K562 (cell line): ENCODE measurements at regions not wholly inside any gene's neighbourhood (a gene's known extent, or its start where the extent isn't known, plus 50 kb on each side); places are given as distances from the start of the nearest gene placed in this dataset.

Source experiments
- CAMTA2 ChIP-seq: fragments of 250-450 bp; sonication (Bioruptor Pico); conservative IDR thresholded peaks from 2 replicates; pipeline ENCODE4 v1.5.1; 2022
- CREB1 ChIP-seq, 2 experiments: sonication (generic) in 1 of 2; formaldehyde crosslinking in 1 of 2; IDR thresholded peaks; 2 replicates each; pipeline versions ENCODE4 v1.6.1 to v1.8.0; 2012 to 2022; ENCODE audit warnings: inconsistent platforms in 1 of 2, mild to moderate bottlenecking in 1 of 2, missing genetic modification reagents in 1 of 2, moderate library complexity in 1 of 2
- CTBP1 ChIP-seq: fragments of 450-650 bp; IDR thresholded peaks from 2 replicates; pipeline ENCODE4 v1.6.1; 2016; ENCODE audit warnings: borderline replicate concordance
- ESRRA ChIP-seq: fragments of 450-650 bp; IDR thresholded peaks from 2 replicates; pipeline ENCODE4 v1.6.1; 2014; ENCODE audit warnings: low read depth, mild to moderate bottlenecking, moderate library complexity, borderline replicate concordance
- EWSR1 ChIP-seq: fragments of 450-650 bp; IDR thresholded peaks from 2 replicates; pipeline ENCODE4 v1.6.1; 2018; ENCODE audit warnings: borderline replicate concordance, mild to moderate bottlenecking, low read depth, moderate library complexity; ENCODE audit not compliant: partially characterized antibody
- FOSL1 ChIP-seq: fragments of 200-800 bp; sonication (Bioruptor generic); conservative IDR thresholded peaks from 2 replicates; pipeline ENCODE4 v1.6.1; 2016; ENCODE audit warnings: missing genetic modification characterization, missing compliant biosample characterization
- NR2C2 ChIP-seq, 2 experiments: fragments of 200-800 bp in 1 of 2; sonication (Bioruptor generic) in 1 of 2; sonication (generic) in 1 of 2; formaldehyde crosslinking in 1 of 2; IDR thresholded peaks; 2 replicates each; pipeline versions ENCODE4 v1.6.1 to v1.8.0; 2016 to 2022; ENCODE audit warnings: mild to moderate bottlenecking in 1 of 2, missing compliant biosample characterization in 1 of 2, missing genetic modification characterization in 1 of 2, missing genetic modification reagents in 1 of 2
- POLR3A ChIP-seq: IDR thresholded peaks from 2 replicates; pipeline ENCODE4 v1.6.1; 2011; ENCODE audit warnings: borderline replicate concordance, mild to moderate bottlenecking, moderate library complexity; ENCODE audit not compliant: insufficient read length, insufficient read depth; ENCODE audit errors: extremely low read depth
- RAD21 ChIP-seq, 2 experiments: fragments of 250-450 bp in 1 of 2; fragments of 450-650 bp in 1 of 2; sonication (Bioruptor Pico) in 1 of 2; formaldehyde crosslinking in 1 of 2; IDR thresholded peaks in 1 of 2; conservative IDR thresholded peaks in 1 of 2; 2 replicates each; pipeline versions ENCODE4 v1.4.0 to v1.8.0; 2020 to 2022; ENCODE audit warnings: mild to moderate bottlenecking in 2 of 2, moderate library complexity in 1 of 2
- SMAD4 ChIP-seq: fragments of 250-450 bp; sonication (Bioruptor Pico); conservative IDR thresholded peaks from 2 replicates; pipeline ENCODE4 v1.8.0; 2021; ENCODE audit warnings: inconsistent platforms, mild to moderate bottlenecking, moderate library complexity
- TRIM28 ChIP-seq: fragments of 450-650 bp; IDR thresholded peaks from 2 replicates; pipeline ENCODE4 v1.6.1; 2017
- U2AF2 ChIP-seq: fragments of 200-400 bp; formaldehyde crosslinking; optimal IDR thresholded peaks from 2 replicates; pipeline ENCODE3; 2017; ENCODE audit warnings: low read depth, mild to moderate bottlenecking, low read length
- YY1 ChIP-seq, 3 experiments: IDR thresholded peaks; 2 replicates each; pipeline ENCODE4 v1.6.1; 2011; ENCODE audit warnings: low read length in 2 of 3, mild to moderate bottlenecking in 2 of 3, moderate library complexity in 2 of 3, borderline replicate concordance in 1 of 3, control low read depth in 1 of 3, low read depth in 1 of 3; ENCODE audit not compliant: insufficient read depth in 3 of 3, insufficient replicate concordance in 2 of 3, control insufficient read depth in 1 of 3, insufficient read length in 1 of 3; ENCODE audit errors: extremely low read depth in 1 of 3
- ZNF445 ChIP-seq: fragments of 250-450 bp; sonication (Bioruptor Pico); IDR thresholded peaks from 2 replicates; pipeline ENCODE4 v1.4.0; 2020; ENCODE audit warnings: low read depth, mild to moderate bottlenecking, moderate library complexity
- ZNF717 ChIP-seq: fragments of 250-450 bp; sonication (Bioruptor Pico); IDR thresholded peaks from 2 replicates; pipeline ENCODE4 v1.5.0; 2021
- TF ChIP-seq, protein P1 (sequence below): fragments of 250-450 bp; sonication (Bioruptor Pico); IDR thresholded peaks from 2 replicates; pipeline ENCODE4 v1.5.0; 2021
- TF ChIP-seq, protein P2 (sequence below): fragments of 250-450 bp; sonication (Bioruptor Pico); IDR thresholded peaks from 2 replicates; pipeline ENCODE4 v1.4.0; 2020
- TF ChIP-seq, protein P3 (sequence below): sonication (generic); formaldehyde crosslinking; IDR thresholded peaks from 2 replicates; pipeline ENCODE4 v1.8.0; 2023; ENCODE audit warnings: mild to moderate bottlenecking, missing genetic modification reagents
- TF ChIP-seq, protein P4 (sequence below): fragments of 450-650 bp; IDR thresholded peaks from 2 replicates; pipeline ENCODE4 v1.6.1; 2017; ENCODE audit warnings: antibody characterized with exemption, mild to moderate bottlenecking

DNA sequence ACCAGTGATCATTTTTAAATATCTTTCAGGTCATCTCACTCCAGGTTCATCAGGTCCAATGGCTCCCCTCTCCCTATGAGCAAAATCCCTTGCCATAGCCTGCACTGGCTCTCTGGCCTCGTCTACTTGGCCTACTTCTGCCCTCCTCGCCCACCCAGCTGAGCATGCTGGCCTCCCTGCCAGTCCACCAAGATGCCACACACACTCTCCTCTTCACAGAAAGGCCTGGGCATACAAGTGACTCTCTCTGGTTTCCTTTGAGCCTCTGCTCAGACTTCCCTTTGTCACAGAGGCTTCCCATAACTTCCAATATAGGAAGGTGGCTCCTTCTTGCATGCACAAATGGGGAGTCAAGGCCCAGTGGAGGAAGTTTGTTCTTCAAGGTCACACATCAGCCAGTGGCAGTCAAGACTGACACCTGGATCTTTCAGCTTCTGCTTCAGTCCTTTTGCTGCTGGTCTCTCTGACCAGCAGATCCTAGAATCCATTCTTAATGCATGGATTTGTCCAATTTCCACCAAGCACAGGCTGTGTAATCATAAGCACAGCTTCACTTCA, 223.2 kb upstream of the HES1 start (continued):
- TF ChIP-seq NR2C2 (CRISPR knock-in tag; IDR thresholded peaks at IDR 0.05) = no peak
- TF ChIP-seq NR2C2 (tag; IDR thresholded peaks at IDR 0.05) = peak; percentile 2; the same call in 1 of the 2 replicates
- 0 out of 2 replicates have a peak, but pooled peaks have one; percentile 26 for TF ChIP-seq ZNF717 (CRISPR knock-in tag)
- TF ChIP-seq CREB1 (IDR thresholded peaks at IDR 0.05) = no peak
- TF ChIP-seq CREB1 (CRISPR knock-in tag; IDR thresholded peaks at IDR 0.05) = no peak
- no peak for TF ChIP-seq U2AF2
- TF ChIP-seq EWSR1 = no peak
- TF ChIP-seq, protein P1, sequence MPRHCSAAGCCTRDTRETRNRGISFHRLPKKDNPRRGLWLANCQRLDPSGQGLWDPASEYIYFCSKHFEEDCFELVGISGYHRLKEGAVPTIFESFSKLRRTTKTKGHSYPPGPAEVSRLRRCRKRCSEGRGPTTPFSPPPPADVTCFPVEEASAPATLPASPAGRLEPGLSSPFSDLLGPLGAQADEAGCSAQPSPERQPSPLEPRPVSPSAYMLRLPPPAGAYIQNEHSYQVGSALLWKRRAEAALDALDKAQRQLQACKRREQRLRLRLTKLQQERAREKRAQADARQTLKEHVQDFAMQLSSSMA (CRISPR knock-in tag) = no peak
- 0 out of 2 replicates have a peak, but pooled peaks have one; percentile 30 for TF ChIP-seq SMAD4 (CRISPR knock-in tag)
- TF ChIP-seq YY1 (IDR thresholded peaks at IDR 0.05; ENCODE audit: borderline replicate concordance in 1 of 3, control insufficient read depth in 1 of 3, extremely low read depth in 1 of 3, insufficient read depth in 3 of 3, insufficient read length in 1 of 3, insufficient replicate concordance in 2 of 3, low read depth in 1 of 3, low read length in 2 of 3) = no peak
- TF ChIP-seq RAD21 (CRISPR knock-in tag; conservative IDR thresholded peaks at IDR 0.05 in 1 of 2, IDR thresholded peaks at IDR 0.05 in 1 of 2) = no peak
- no peak for TF ChIP-seq POLR3A
- no peak for TF ChIP-seq FOSL1 (tag)
- TF ChIP-seq CTBP1 = peak; percentile 38; the same call in 1 of the 2 replicates
- TF ChIP-seq CAMTA2 (CRISPR knock-in tag) = no peak
- TF ChIP-seq TRIM28 = no peak
- TF ChIP-seq ESRRA = peak; percentile 62; the same call in 1 of the 2 replicates
- TF ChIP-seq, protein P2, sequence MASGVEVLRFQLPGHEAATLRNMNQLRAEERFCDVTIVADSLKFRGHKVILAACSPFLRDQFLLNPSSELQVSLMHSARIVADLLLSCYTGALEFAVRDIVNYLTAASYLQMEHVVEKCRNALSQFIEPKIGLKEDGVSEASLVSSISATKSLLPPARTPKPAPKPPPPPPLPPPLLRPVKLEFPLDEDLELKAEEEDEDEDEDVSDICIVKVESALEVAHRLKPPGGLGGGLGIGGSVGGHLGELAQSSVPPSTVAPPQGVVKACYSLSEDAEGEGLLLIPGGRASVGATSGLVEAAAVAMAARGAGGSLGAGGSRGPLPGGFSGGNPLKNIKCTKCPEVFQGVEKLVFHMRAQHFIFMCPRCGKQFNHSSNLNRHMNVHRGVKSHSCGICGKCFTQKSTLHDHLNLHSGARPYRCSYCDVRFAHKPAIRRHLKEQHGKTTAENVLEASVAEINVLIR (CRISPR knock-in tag) = no peak; the same call in 1 of the 2 replicates
- TF ChIP-seq ZNF445 (CRISPR knock-in tag) = no peak
- TF ChIP-seq, protein P3, sequence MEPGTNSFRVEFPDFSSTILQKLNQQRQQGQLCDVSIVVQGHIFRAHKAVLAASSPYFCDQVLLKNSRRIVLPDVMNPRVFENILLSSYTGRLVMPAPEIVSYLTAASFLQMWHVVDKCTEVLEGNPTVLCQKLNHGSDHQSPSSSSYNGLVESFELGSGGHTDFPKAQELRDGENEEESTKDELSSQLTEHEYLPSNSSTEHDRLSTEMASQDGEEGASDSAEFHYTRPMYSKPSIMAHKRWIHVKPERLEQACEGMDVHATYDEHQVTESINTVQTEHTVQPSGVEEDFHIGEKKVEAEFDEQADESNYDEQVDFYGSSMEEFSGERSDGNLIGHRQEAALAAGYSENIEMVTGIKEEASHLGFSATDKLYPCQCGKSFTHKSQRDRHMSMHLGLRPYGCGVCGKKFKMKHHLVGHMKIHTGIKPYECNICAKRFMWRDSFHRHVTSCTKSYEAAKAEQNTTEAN (CRISPR knock-in tag) = no peak
- TF ChIP-seq, protein P4, sequence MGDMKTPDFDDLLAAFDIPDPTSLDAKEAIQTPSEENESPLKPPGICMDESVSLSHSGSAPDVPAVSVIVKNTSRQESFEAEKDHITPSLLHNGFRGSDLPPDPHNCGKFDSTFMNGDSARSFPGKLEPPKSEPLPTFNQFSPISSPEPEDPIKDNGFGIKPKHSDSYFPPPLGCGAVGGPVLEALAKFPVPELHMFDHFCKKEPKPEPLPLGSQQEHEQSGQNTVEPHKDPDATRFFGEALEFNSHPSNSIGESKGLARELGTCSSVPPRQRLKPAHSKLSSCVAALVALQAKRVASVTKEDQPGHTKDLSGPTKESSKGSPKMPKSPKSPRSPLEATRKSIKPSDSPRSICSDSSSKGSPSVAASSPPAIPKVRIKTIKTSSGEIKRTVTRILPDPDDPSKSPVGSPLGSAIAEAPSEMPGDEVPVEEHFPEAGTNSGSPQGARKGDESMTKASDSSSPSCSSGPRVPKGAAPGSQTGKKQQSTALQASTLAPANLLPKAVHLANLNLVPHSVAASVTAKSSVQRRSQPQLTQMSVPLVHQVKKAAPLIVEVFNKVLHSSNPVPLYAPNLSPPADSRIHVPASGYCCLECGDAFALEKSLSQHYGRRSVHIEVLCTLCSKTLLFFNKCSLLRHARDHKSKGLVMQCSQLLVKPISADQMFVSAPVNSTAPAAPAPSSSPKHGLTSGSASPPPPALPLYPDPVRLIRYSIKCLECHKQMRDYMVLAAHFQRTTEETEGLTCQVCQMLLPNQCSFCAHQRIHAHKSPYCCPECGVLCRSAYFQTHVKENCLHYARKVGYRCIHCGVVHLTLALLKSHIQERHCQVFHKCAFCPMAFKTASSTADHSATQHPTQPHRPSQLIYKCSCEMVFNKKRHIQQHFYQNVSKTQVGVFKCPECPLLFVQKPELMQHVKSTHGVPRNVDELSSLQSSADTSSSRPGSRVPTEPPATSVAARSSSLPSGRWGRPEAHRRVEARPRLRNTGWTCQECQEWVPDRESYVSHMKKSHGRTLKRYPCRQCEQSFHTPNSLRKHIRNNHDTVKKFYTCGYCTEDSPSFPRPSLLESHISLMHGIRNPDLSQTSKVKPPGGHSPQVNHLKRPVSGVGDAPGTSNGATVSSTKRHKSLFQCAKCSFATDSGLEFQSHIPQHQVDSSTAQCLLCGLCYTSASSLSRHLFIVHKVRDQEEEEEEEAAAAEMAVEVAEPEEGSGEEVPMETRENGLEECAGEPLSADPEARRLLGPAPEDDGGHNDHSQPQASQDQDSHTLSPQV = peak; percentile 39
